AG04449 (cell line): ENCODE measurements at regions not wholly inside any gene's neighbourhood (a gene's known extent, or its start where the extent isn't known, plus 50 kb on each side); places are given as distances from the start of the nearest gene placed in this dataset.

Source experiments
- CTCF ChIA-PET: fragments of 350-600 bp; formaldehyde crosslinking; extraction: SDS; loops from one replicate; lab custom pipeline; 2021; ENCODE audit warnings: antibody characterized with exemption; lab: Yijun Ruan, JAX
- POLR2A ChIA-PET: fragments of 400-600, 350-600 bp; formaldehyde crosslinking; extraction: SDS; loops from one replicate; lab custom pipeline; 2020; ENCODE audit warnings: antibody characterized with exemption, inconsistent platforms; lab: Yijun Ruan, JAX
- DNase-seq: peaks from one replicate; pipeline ENCODE4 v3.0.0-alpha.2; 2010; ENCODE audit warnings: low read depth, low spot score
- H3K4me3 ChIP-seq: 2 replicates; pipeline ENCODE4 v1.5.1; 2011; ENCODE audit warnings: low read depth, mild to moderate bottlenecking, control low read depth, low read length
- CTCF ChIP-seq: IDR thresholded peaks from one replicate; pipeline ENCODE4 v1.5.1; 2011; ENCODE audit warnings: mild to moderate bottlenecking, moderate library complexity, low read length, control low read depth, inconsistent platforms; ENCODE audit not compliant: insufficient read depth; ENCODE audit errors: missing control alignments

DNA sequence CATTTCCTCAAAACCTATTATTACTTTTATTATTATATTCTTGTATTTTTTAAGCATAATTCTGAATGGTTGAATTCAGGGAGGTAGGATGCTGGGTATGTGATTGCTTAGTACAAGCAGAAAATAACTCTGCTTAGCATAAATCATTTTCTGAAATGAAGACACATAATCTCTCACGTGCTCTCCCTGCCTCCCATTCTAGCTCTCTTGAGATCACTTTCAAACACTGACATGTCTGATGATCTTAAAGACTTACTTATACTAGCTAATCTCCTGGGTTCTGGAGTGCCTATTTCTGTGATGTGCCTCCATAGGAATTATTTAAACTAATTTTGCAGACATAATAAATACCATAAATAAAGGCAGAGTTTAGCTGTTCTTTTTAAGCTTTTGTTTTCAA, 1136.0 kb downstream of the SUCLG1 start:
- CTCF ChIA-PET = no interaction called here
- DNase-seq = no peak
- POLR2A ChIA-PET = no interaction called here
- H3K4me3 ChIP-seq = no peak overlapping the region
- no peak for TF ChIP-seq CTCF

DNA sequence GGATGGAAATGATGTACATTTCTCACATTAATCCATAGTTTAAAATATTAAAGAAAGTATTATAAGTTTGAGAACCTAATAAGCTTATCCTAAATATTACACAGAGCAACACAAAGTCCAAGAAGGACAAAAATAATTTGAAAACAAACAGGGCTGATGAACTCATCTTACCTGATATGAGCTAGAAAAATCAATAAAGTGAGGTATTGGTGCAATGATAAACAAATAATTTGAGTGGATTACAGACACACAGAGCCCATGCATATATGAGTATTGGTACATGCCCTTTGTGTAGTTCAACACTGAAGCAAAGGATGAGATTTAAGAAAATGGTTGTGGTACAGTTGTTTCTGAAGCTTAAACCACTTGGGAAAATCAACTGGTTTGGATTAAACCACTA, 1139.0 kb downstream of the SUCLG1 start:
- H3K4me3 ChIP-seq = no peak overlapping the region
- CTCF ChIA-PET = interaction anchor here (1.2 kb wide), 1 partner anchor 16 kb away, joined by 4 read pairs; no protein-coding TSS in a partner anchor
- no peak for DNase-seq
- POLR2A ChIA-PET = no interaction called here
- TF ChIP-seq CTCF = no peak

DNA sequence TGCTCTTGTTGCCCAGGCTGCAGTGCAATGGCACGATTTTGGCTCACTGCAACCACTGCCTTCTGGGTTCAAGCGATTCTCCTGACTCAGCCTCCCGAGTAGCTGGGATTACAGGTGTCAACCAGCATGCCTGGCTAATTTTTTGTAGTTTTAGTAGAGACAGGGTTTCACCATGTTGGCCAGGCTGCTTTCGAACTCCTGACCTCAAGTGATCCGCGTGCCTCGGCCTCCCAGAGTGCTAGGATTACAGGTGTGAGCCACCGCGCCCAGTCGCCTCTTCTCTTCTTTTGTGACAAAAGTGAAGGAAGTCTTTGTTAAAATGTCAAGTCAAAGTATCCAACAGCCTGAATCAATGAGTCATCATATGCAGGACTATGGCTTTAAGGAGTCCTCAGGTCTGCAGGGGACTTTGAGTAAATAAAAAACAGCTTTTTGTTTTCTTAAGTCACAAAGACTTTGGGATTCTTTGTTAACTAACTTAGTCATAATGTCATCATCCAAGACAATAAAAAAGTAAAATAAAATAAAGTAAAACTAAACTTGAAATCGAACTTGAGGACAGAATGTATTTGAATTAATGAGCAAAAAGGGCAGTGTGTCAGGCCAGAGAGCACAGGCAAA, 1153.2 kb downstream of the SUCLG1 start:
- POLR2A ChIA-PET = interaction anchor here (0.8 kb wide), 1 partner anchor 1782 kb away, joined by 3 read pairs; no protein-coding TSS in a partner anchor
- TF ChIP-seq CTCF = no peak

GRCh38 chr2:83291083-83291482, 1168.0 kb downstream of the SUCLG1 start:
- no peak for TF ChIP-seq CTCF
- ChIA-PET CTCF (no interaction called here), POLR2A (no interaction called here)
- no peak overlapping the region for H3K4me3 ChIP-seq
- DNase-seq = no peak

More for the DNA sequence above, 1153.2 kb downstream of the SUCLG1 start:
- CTCF ChIA-PET = no interaction called here
- no peak overlapping the region for H3K4me3 ChIP-seq
- DNase-seq = no peak

- CTCF ChIA-PET = no interaction called here
- POLR2A ChIA-PET = no interaction called here
- no peak for TF ChIP-seq CTCF
- DNase-seq = no peak
- H3K4me3 ChIP-seq = no peak overlapping the region
Measured at GRCh38 chr2:83282841-83283240, 1176.2 kb downstream of the SUCLG1 start.

DNA sequence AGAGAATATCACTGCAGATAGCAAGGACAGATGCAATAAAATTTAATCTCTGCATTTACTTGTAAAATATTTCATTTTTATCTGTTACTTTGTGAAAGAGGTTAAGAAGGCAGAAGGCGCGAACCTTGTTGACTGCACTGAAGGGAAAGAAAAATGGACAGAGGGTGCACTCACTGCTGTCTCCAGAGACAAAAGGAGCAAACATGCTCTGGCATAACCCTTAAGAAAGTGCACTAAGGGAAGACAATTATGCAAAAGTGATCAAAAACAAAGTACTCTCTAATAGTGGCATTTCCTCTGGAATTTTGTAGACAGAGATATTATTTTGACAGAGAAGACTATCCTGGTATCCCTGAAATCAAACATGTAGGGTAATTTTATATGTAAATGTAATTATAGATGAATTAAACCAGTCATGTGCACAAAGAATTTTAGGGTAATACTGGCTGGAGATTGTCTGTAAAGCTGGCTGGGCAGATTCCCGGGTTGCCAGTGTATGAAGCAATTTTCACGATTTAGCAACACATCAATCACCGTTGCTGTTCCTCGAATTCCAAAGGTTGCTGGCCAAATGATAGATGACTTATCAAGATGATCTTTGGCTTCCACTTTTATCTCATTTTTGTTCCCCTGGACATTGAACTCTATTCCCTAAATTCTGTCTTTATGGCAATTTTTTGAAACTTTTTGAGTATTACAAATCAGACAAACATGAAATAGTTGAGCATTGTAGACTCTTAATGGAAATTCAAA, 1176.9 kb downstream of the SUCLG1 start:
- CTCF ChIA-PET = no interaction called here
- POLR2A ChIA-PET = no interaction called here
- no peak for TF ChIP-seq CTCF
- DNase-seq = no peak
- H3K4me3 ChIP-seq = no peak overlapping the region
